GM19455 (cell line): ENCODE measurements at regions not wholly inside any gene's neighbourhood (a gene's known extent, or its start where the extent isn't known, plus 50 kb on each side); places are given as distances from the start of the nearest gene placed in this dataset.
"Not testable (repeated sequence)": the region's sequence is repeated elsewhere in the genome, so short reads cannot be mapped to it uniquely, and the experiment has no call there.

Source experiments
- ATAC-seq: cut with Tn5 transposase; IDR thresholded peaks from one replicate; pipeline ENCODE4 v1.9.1; 2021; ENCODE audit not compliant: unreplicated experiment

- ATAC-seq, result no peak
These were observed 578.4 kb downstream of the TRIML1 start for GRCh38 chr4:188717661-188718060.

GRCh38 chr4:188719794-188720193 lies 580.6 kb downstream of the TRIML1 start:
- no peak for ATAC-seq

- no peak for ATAC-seq
These were observed 583.7 kb downstream of the TRIML1 start for GRCh38 chr4:188722911-188723310.

DNA sequence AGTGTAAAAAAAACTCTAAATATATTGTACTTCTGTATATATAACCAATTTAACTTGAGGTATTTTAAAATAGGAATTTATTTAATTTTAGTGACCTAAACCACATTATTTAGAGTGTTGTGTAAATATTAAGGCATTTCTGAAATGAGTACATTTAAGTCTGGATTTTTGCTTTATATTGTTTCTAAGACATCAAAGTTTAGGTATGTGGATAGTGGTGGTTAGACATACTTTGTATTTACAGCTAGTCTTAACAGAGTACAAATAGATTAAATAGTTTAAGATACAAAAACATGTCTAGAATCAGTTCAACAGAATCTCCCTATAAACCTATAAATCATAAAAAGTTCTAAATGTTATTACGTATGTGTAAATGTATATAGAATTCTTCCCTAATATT lies 588.5 kb downstream of the TRIML1 start:
- no peak for ATAC-seq

DNA sequence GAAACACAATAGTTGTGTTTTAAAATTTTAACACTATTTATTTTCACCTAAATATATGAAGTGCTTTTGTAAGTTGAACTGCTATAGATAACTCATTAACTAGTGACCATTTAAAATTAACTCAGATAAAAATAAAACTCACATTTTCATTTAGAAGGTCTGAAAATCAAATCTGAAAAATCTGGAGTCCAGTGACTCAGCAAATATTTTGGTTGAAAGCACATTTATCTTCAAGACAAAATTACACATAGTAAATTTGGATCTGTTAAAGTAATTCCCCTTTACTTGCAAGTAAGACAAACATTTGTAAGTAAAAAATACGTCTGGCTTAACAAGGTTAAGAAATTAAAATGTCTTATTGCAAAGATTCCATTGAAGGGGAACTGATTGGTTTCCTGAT lies 589.1 kb downstream of the TRIML1 start:
- no peak for ATAC-seq

DNA sequence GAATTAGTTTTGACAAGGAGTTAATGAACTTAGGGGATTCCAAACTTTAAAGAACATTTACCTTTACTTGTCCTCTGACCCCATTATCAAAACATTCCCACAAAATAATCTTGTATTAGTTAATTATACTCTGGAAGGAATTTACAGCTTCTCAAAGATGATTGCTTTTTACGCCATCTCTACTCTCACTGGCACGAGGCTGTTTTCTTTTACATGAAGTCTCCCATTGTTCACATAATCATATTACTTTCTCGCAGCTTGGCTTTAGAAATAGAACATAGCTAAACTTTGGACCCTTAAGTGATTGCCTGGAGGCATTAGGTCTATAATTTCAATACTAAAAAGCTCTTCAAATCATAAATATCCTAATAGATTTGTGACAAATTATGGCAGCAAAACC lies 592.9 kb downstream of the TRIML1 start:
- no peak for ATAC-seq

GRCh38 chr4:188735082-188735481 lies 595.8 kb downstream of the TRIML1 start:
- no peak for ATAC-seq

- ATAC-seq, result no peak
These were observed 598.2 kb downstream of the TRIML1 start for GRCh38 chr4:188737251-188738002.

GRCh38 chr4:188738290-188738689 lies 599.0 kb downstream of the TRIML1 start:
- not testable (repeated sequence) for ATAC-seq

DNA sequence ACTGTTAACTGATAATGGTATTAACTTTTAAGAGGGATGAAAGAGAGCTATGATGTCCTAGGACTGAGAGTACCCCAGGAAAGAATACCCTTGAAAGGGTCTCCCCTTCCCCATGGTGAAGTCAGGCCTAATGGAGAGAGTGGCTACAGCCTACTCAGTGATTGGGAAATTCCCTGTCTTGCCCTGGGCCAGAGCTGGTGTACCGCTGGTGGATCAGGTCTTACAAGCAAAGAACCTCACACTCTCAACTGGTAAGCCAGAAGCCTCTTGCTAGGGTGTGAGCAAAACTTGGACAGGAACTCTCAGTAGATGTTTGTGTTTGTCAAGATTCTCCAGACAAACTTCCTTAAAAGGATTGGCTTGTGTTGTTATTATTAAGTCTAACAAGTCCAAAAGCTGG lies 600.9 kb downstream of the TRIML1 start:
- ATAC-seq, result not testable (repeated sequence)

DNA sequence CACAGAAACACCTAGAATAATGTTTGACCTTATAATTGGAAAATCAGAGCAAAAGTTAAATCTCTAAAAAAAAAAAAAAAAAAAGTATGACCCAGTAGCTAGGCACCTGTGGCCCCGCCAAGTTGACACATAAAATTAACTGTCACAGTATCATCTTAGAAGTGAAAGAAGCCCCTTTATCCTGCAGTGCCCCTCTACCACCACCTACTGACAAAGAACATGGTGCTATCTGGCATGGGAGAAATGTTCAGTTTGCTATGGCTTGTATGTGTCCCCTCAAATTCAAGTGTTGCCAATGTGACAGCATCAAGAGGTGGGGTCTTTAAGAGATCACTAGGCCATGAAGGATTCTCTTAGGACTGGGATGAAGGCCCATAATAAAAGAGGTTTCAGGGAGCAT lies 601.5 kb downstream of the TRIML1 start:
- not testable (repeated sequence) for ATAC-seq

DNA sequence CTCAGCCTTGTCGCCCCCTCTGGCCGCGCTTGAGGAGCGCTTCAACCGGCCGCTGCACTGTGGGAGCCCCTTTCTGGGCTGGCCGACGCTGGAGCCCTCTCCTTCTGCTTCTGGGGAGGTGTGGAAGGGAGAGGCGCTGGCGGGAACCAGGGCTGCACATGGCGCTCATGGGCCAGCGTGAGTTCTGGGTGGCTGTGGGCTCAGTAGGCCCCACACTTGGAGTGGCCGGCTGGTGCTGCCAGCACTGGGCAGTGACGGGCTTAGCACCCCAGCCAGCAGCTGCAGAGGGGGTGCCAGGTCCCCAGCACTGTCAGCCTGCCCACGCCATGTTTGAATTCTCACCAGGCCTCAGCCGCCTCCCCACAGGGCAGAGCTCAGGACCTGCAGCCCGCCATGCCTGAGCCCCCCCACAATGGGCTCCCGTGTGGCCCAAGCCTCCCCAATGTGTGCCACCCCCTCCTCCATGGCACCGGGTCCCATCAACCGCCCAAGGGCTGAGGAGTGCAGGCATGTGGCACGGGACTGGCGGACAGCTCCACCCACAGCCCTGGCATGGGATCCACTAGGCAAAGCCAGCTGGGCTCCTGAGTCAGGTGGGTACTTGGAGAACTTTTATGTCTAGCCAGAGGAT lies 615.2 kb downstream of the TRIML1 start:
- ATAC-seq, result no peak

DNA sequence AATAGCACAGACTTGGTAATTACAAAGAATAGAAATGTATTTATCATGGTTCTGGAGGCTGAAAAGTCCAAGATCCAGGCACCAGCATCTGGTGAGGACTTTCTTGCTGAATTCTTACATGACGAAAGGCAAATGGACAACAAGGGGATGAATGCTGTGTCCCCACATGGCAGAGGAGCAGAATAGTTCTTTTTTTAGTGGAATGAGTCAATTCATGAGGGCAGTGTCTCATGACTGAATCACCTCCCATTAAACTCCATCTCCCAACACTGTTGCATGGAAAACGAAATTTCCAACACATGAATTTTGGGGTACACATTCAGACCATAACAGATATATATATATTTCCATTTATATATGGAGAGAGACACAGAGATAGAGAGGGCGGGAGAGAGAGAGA lies 628.3 kb downstream of the TRIML1 start:
- ATAC-seq, result no peak

- no peak for ATAC-seq
These were observed 639.7 kb downstream of the TRIML1 start for GRCh38 chr4:188778905-188779304.

DNA sequence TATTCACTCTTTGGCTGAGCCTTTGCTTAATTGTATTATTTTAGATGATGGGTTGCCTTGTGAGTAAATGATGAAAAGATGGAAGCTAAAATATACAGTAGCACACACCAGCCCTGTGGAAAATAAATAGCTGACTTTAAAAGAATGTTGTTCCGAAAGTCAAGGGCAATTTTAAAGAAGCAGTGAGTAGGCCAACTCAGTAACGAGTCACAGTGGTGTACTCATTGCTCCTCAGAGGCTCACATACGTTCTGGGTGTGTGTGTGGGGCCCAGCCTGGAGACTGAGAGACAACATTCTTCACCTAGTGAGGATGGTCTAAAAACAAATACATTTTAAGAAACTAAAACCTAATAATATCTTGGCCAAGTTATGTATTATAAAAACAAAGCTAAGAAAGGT lies 640.3 kb downstream of the TRIML1 start:
- no peak for ATAC-seq

- no peak for ATAC-seq
These were observed 640.8 kb downstream of the TRIML1 start for GRCh38 chr4:188780028-188780427.

- no peak for ATAC-seq
These were observed 641.4 kb downstream of the TRIML1 start for GRCh38 chr4:188780686-188781085.

- no peak for ATAC-seq
These were observed 642.4 kb downstream of the TRIML1 start for GRCh38 chr4:188781655-188782054.

- no peak for ATAC-seq
These were observed 643.9 kb downstream of the TRIML1 start for GRCh38 chr4:188783175-188783574.

DNA sequence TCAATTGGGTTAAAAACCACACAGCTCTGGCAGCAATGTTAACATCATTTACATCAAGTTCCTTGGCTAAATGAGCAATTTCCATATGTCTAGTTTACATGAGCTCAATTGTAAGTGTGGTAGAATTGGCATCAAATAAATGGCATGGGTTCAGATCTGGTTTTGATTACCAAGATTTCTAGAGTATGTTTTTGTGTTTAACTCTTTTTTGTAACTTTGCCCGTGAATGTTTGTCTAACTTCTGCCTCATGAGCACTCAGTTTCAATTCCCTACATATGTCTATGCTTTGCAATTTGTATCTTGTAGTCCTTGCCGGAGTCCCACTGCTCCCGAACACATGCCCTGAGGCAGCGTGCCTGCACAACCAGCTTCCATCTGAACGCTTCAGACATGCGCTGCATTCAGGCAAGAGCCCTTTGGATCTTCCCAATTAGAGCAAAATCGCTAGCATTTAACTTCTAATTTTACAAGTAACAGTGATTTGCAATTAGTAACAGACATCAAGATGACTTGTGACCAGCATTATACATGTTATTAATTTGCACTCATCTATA lies 644.4 kb downstream of the TRIML1 start:
- ATAC-seq, result no peak

DNA sequence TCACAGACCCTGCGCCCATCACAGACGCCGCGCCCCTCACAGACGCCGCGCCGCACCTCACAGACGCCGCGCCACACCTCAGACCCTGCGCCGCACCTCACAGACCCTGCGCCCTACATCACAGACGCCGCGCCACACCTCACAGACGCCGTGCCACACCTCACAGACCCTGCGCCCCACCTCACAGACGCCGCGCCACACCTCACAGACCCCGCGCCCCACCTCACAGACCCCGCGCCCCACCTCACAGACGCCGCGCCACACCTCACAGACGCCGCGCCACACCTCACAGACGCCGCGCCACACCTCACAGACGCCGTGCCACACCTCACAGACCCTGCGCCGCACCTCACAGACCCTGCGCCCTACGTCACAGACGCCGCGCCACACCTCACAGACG lies 657.4 kb downstream of the TRIML1 start:
- ATAC-seq, result not testable (repeated sequence)

GRCh38 chr4:188797011-188797410 lies 657.8 kb downstream of the TRIML1 start:
- ATAC-seq, result not testable (repeated sequence)
